ENCODE measurements at regions not wholly inside any gene's neighbourhood (a gene's known extent, or its start where the extent isn't known, plus 50 kb on each side); places are given as distances from the start of the nearest gene placed in this dataset.

- peaks cover 0 to 5% (median 2%) of the 10 kb centered on the region in 3 donors for H3K27me3 Mint-ChIP-seq (ENCODE audit: low read depth in 3 of 3)
Observed at GRCh38 chr18:57956491-57956890, 87.5 kb upstream of the NEDD4L start.

GRCh38 chr18:57954935-57955334 lies 89.1 kb upstream of the NEDD4L start:
- DNase-seq: no peak
- no peak overlapping the region for H3K27ac ChIP-seq (ENCODE audit: low read depth in 1 of 2, low read length in 2 of 2)
- no peaks in the 10 kb centered on the region for H3K4me1 ChIP-seq (ENCODE audit: control insufficient read depth in 1 of 2, insufficient read depth in 2 of 2, low read length in 2 of 2)
- H2AFZ ChIP-seq (ENCODE audit: insufficient read depth, low read depth, low read length, poor library complexity, severe bottlenecking): no peak overlapping the region
- no peak overlapping the region for H3K27ac Mint-ChIP-seq
- H3K36me3 Mint-ChIP-seq: no peaks in the 10 kb centered on the region
- intact Hi-C loops (cut with micrococcal nuclease): no loop called here
- H3K9me3 ChIP-seq (replicated peaks in 1 of 2; ENCODE audit: control insufficient read depth in 1 of 2, insufficient read depth in 1 of 2, low read length in 2 of 2): no peaks in the 10 kb centered on the region
- no peaks in the 10 kb centered on the region for H3K9me3 Mint-ChIP-seq
- WGBS (ENCODE audit: insufficient coverage): 100% methylated on average over 2 of the region's 4 CpGs
- H3K4me3 ChIP-seq (replicated peaks in 1 of 3; ENCODE audit: low read depth in 2 of 3, low read length in 3 of 3): no peak overlapping the region
- peaks cover 0 to 2% (median 0%) of the 10 kb centered on the region in 3 donors for H3K27me3 Mint-ChIP-seq (ENCODE audit: low read depth in 3 of 3)
- H3K9ac ChIP-seq (ENCODE audit: insufficient read depth, low read length, poor library complexity, severe bottlenecking): no peak overlapping the region
- TF ChIP-seq, protein P1, sequence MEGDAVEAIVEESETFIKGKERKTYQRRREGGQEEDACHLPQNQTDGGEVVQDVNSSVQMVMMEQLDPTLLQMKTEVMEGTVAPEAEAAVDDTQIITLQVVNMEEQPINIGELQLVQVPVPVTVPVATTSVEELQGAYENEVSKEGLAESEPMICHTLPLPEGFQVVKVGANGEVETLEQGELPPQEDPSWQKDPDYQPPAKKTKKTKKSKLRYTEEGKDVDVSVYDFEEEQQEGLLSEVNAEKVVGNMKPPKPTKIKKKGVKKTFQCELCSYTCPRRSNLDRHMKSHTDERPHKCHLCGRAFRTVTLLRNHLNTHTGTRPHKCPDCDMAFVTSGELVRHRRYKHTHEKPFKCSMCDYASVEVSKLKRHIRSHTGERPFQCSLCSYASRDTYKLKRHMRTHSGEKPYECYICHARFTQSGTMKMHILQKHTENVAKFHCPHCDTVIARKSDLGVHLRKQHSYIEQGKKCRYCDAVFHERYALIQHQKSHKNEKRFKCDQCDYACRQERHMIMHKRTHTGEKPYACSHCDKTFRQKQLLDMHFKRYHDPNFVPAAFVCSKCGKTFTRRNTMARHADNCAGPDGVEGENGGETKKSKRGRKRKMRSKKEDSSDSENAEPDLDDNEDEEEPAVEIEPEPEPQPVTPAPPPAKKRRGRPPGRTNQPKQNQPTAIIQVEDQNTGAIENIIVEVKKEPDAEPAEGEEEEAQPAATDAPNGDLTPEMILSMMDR (IDR thresholded peaks at IDR 0.05): no peak
- H3K4me2 ChIP-seq (replicated peaks; ENCODE audit: extremely low read depth, low read length, poor library complexity, severe bottlenecking): no peak overlapping the region
- no peaks in the 10 kb centered on the region for H4K20me1 ChIP-seq (ENCODE audit: insufficient read depth, low read length)
- H3K79me2 ChIP-seq (ENCODE audit: insufficient read depth, low read length): no peaks in the 10 kb centered on the region
- H3K27me3 ChIP-seq (ENCODE audit: control insufficient read depth in 2 of 2, insufficient read depth in 2 of 2, low read length in 2 of 2): no peaks in the 10 kb centered on the region
- H3K4me3 Mint-ChIP-seq: no peak overlapping the region
- H3K4me1 Mint-ChIP-seq: no peaks in the 10 kb centered on the region
- no peaks in the 10 kb centered on the region for H3K36me3 ChIP-seq (replicated peaks in 1 of 2; ENCODE audit: control insufficient read depth in 1 of 2, insufficient read depth in 2 of 2, low read length in 2 of 2)

More at GRCh38 chr18:57956491-57956890, 87.5 kb upstream of the NEDD4L start:
- H3K4me3 ChIP-seq (replicated peaks in 1 of 3; ENCODE audit: low read depth in 2 of 3, low read length in 3 of 3): no peak overlapping the region
- no peak overlapping the region for H2AFZ ChIP-seq (ENCODE audit: insufficient read depth, low read depth, low read length, poor library complexity, severe bottlenecking)
- Mint-ChIP-seq H3K27ac (no peak overlapping the region), H3K4me1 (no peaks in the 10 kb centered on the region), H3K36me3 (no peaks in the 10 kb centered on the region), H3K4me3 (no peak overlapping the region), H3K9me3 (peaks cover 0 to 2% (median 0%) of the 10 kb centered on the region in 7 donors)
- 79% methylated on average over 2 of the region's 3 CpGs for WGBS (ENCODE audit: insufficient coverage)
- no peaks in the 10 kb centered on the region for H3K9me3 ChIP-seq (replicated peaks in 1 of 2; ENCODE audit: control insufficient read depth in 1 of 2, insufficient read depth in 1 of 2, low read length in 2 of 2)
- no peaks in the 10 kb centered on the region for H3K36me3 ChIP-seq (replicated peaks in 1 of 2; ENCODE audit: control insufficient read depth in 1 of 2, insufficient read depth in 2 of 2, low read length in 2 of 2)
- H3K4me2 ChIP-seq (replicated peaks; ENCODE audit: extremely low read depth, low read length, poor library complexity, severe bottlenecking): no peak overlapping the region
- no peaks in the 10 kb centered on the region for H3K79me2 ChIP-seq (ENCODE audit: insufficient read depth, low read length)
- no peak overlapping the region for H3K27ac ChIP-seq (ENCODE audit: low read depth in 1 of 2, low read length in 2 of 2)
- no peaks in the 10 kb centered on the region for H4K20me1 ChIP-seq (ENCODE audit: insufficient read depth, low read length)
- no peak overlapping the region for H3K9ac ChIP-seq (ENCODE audit: insufficient read depth, low read length, poor library complexity, severe bottlenecking)
- TF ChIP-seq, protein P1 (IDR thresholded peaks at IDR 0.05): no peak
- no peaks in the 10 kb centered on the region for H3K27me3 ChIP-seq (ENCODE audit: control insufficient read depth in 2 of 2, insufficient read depth in 2 of 2, low read length in 2 of 2)
- intact Hi-C loops (cut with micrococcal nuclease): no loop called here
- H3K4me1 ChIP-seq (ENCODE audit: control insufficient read depth in 1 of 2, insufficient read depth in 2 of 2, low read length in 2 of 2): no peaks in the 10 kb centered on the region
- DNase-seq: no peak
